B cell (primary cell): ENCODE measurements at regions not wholly inside any gene's neighbourhood (a gene's known extent, or its start where the extent isn't known, plus 50 kb on each side); places are given as distances from the start of the nearest gene placed in this dataset.

Experiments
- ATAC-seq: fragments of 200-7000 bp; cut with Tn5 transposase; one replicate; pipeline ENCODE4 v1.10.0; 2021; ENCODE audit warnings: low read depth, mild to moderate bottlenecking, moderate number of reproducible peaks, moderate library complexity
- CTCF ChIA-PET: fragments of 350-600 bp; sonication (Branson Sonifier 250); formaldehyde crosslinking; loops from one replicate; lab custom pipeline; 2021; ENCODE audit warnings: antibody characterized with exemption, inconsistent platforms; lab: Charles Lee
- POLR2A ChIA-PET: fragments of 350-600 bp; sonication (Branson Sonifier 250); formaldehyde crosslinking; loops from one replicate; lab custom pipeline; 2021; ENCODE audit warnings: antibody characterized with exemption; lab: Charles Lee
- DNase-seq: peaks from one replicate; pipeline ENCODE4 v3.0.0; 2013
- H2AFZ ChIP-seq: 2 replicates; pipeline ENCODE4 v1.6.1; 2012; ENCODE audit warnings: mild to moderate bottlenecking, low read depth, low read length; ENCODE audit not compliant: insufficient read depth, poor library complexity, severe bottlenecking
- H3K27ac ChIP-seq, 2 donors: 1 replicate in 1 of 2; 2 replicates in 1 of 2; pipeline ENCODE4 v1.5.1; 2012 to 2013; ENCODE audit warnings: low read length in 2 of 2, mild to moderate bottlenecking in 2 of 2, moderate library complexity in 1 of 2
- H3K27me3 ChIP-seq, 4 experiments: fragments of 200-600 bp in 1 of 4; sonication (generic) in 1 of 4; replicated peaks in 1 of 4; 1 replicate in 2 of 4; 2 replicates in 2 of 4; pipeline versions ENCODE4 v1.6.1 to v1.7.0; 2013 to 2016; ENCODE audit warnings: low read length in 3 of 4, mild to moderate bottlenecking in 2 of 4, mixed read lengths in 1 of 4, moderate library complexity in 1 of 4; ENCODE audit not compliant: insufficient read depth in 4 of 4, control insufficient read depth in 3 of 4; ENCODE audit errors: control extremely low read depth in 1 of 4
- H3K36me3 ChIP-seq, 2 experiments: replicated peaks in 1 of 2; 1 replicate in 1 of 2; 2 replicates in 1 of 2; pipeline versions ENCODE4 v1.6.1 to v1.7.1; 2013; ENCODE audit warnings: low read length in 1 of 2; ENCODE audit not compliant: insufficient read depth in 2 of 2, control insufficient read depth in 1 of 2; ENCODE audit errors: control extremely low read depth in 1 of 2, extremely low read depth in 1 of 2
- H3K4me1 ChIP-seq, 2 donors: fragments of 200-600 bp in 1 of 2; sonication (generic) in 1 of 2; 1 replicate in 1 of 2; 2 replicates in 1 of 2; pipeline versions ENCODE4 v1.5.1 to v1.6.1; 2013 to 2017; ENCODE audit warnings: low read length in 2 of 2; ENCODE audit not compliant: control insufficient read depth in 2 of 2, insufficient read depth in 2 of 2
- H3K4me2 ChIP-seq: replicated peaks from 2 replicates; pipeline ENCODE3; 2012; ENCODE audit warnings: mild to moderate bottlenecking, low read depth, low read length; ENCODE audit not compliant: poor library complexity, severe bottlenecking
- H3K4me3 ChIP-seq, 5 experiments: fragments of 200-600 bp in 1 of 5; sonication (generic) in 1 of 5; 1 replicate in 3 of 5; 2 replicates in 2 of 5; pipeline versions ENCODE4 v1.5.1 to v1.7.0; 2011 to 2016; ENCODE audit warnings: low read length in 4 of 5, mild to moderate bottlenecking in 4 of 5, low read depth in 2 of 5, control low read depth in 1 of 5, moderate library complexity in 1 of 5; ENCODE audit not compliant: insufficient read depth in 1 of 5; ENCODE audit errors: control extremely low read depth in 1 of 5, extremely low read depth in 1 of 5
- H3K79me2 ChIP-seq: fragments of 200-600 bp; sonication (generic); one replicate; pipeline ENCODE4 v1.6.0; 2016; ENCODE audit warnings: low read length; ENCODE audit not compliant: control insufficient read depth, insufficient read depth
- H3K9ac ChIP-seq: fragments of 200-600 bp; sonication (generic); 2 replicates; pipeline ENCODE4 v1.6.1; 2017; ENCODE audit warnings: mild to moderate bottlenecking, low read length, moderate library complexity
- H3K9me3 ChIP-seq, 3 donors: one replicate each; pipeline versions ENCODE4 v1.6.1 to v1.7.1; 2013; ENCODE audit warnings: low read length in 2 of 3; ENCODE audit not compliant: control insufficient read depth in 2 of 3, insufficient read depth in 1 of 3; ENCODE audit errors: control extremely low read depth in 1 of 3
- H4K20me1 ChIP-seq: 2 replicates; pipeline ENCODE4 v1.6.0; 2012; ENCODE audit warnings: mild to moderate bottlenecking, low read length; ENCODE audit not compliant: insufficient read depth, control insufficient read depth, poor library complexity, severe bottlenecking
- H3K27ac Mint-ChIP-seq: one replicate; pipeline ENCODE4 v1.8.0; 2021; ENCODE audit warnings: mixed read lengths
- H3K27me3 Mint-ChIP-seq: one replicate; pipeline ENCODE4 v1.8.0; 2021; ENCODE audit warnings: mixed read lengths
- H3K4me1 Mint-ChIP-seq: one replicate; pipeline ENCODE4 v1.8.0; 2021; ENCODE audit warnings: mixed read lengths
- H3K4me3 Mint-ChIP-seq: one replicate; pipeline ENCODE4 v1.8.0; 2021; ENCODE audit warnings: mixed read lengths
- H3K9me3 Mint-ChIP-seq: one replicate; pipeline ENCODE4 v1.8.0; 2022; ENCODE audit warnings: mixed read lengths; ENCODE audit not compliant: insufficient read depth
- EZH2 ChIP-seq: IDR thresholded peaks from 2 replicates; pipeline ENCODE4 v1.6.1; 2012; ENCODE audit warnings: borderline replicate concordance, low read depth, mild to moderate bottlenecking, moderate library complexity, low read length; ENCODE audit not compliant: insufficient read depth, poor library complexity, severe bottlenecking
- WGBS: methylation state at CpG from one replicate; pipeline ENCODE4 v1.1.5; 2013; ENCODE audit warnings: missing lambda C conversion rate; ENCODE audit not compliant: insufficient coverage; 5-methylcytosine and 5-hydroxymethylcytosine counted together
- intact Hi-C: fragments of 100-400 bp; cut with micrococcal nuclease; formaldehyde crosslinking; loops from one replicate; pipeline ENCODE4 v1.10.0; 2022
- TF ChIP-seq, protein P1 (sequence below): fragments of 200-600 bp; IDR thresholded peaks from one replicate; pipeline ENCODE4 v1.8.0; 2022; ENCODE audit warnings: antibody characterized with exemption, mild to moderate bottlenecking

DNA sequence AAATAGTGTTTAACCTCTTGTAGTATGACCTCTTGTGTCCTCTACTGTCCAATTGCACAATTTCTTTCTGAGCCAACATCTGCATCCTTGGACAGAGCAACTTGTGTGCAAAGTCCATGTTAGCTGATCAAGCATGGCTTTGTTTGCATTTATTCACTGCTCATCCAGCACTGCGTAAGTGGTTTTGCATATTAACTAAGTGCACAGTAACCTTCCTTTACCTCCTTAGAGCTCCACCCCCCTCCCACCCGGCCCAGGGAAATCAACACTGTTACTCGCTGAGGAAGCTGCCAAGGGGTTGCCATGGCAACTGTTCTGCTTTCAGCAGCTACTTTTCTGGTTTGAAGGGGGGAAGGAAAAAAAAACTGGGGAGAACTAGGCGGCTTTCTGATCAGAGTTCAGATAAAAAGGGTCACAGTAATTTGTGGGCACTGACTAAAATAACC lies 153.5 kb upstream of the KLF12 start:
- WGBS: 0% methylated on average over 1 of the region's 4 CpGs
- Histone ChIP-seq H3K4me1 (peaks cover 39 to 44% of the 10 kb centered on the region in 2 donors), H3K9ac (peak overlapping the region; percentile 83), H3K4me2 (peak overlapping the region; percentile 88), H3K4me3 (peak overlapping the region; percentile 43 to 77 (median 58)), H3K79me2 (no peaks in the 10 kb centered on the region), H3K27me3 (no peaks in the 10 kb centered on the region), H3K9me3 (no peaks in the 10 kb centered on the region), H3K36me3 (no peaks in the 10 kb centered on the region), H2AFZ (peak overlapping the region; percentile 80), H4K20me1 (no peaks in the 10 kb centered on the region), H3K27ac (peak overlapping the region; percentile 92 to 93)
- H3K4me3 Mint-ChIP-seq: peak overlapping the region; percentile 88
- no peaks in the 10 kb centered on the region for H3K9me3 Mint-ChIP-seq
- POLR2A ChIA-PET: interaction anchor here (1.5 to 4.4 kb wide), 2 partner anchors 154 to 225 kb away, joined by 5 to 35 read pairs; partner anchors contain the start of gene KLF12
- peak overlapping the region; percentile 92 for H3K27ac Mint-ChIP-seq
- DNase-seq (peak; percentile 96), ATAC-seq (peak; percentile 53)
- CTCF ChIA-PET: interaction anchor here (0.7 to 8.4 kb wide), 24 partner anchors 11 to 541 kb away, joined by 3 to 160 read pairs (median 6); partner anchors contain the start of gene KLF12
- peaks cover 51% of the 10 kb centered on the region for H3K4me1 Mint-ChIP-seq
- no peaks in the 10 kb centered on the region for H3K27me3 Mint-ChIP-seq
- no peak for TF ChIP-seq EZH2
- TF ChIP-seq, protein P1, sequence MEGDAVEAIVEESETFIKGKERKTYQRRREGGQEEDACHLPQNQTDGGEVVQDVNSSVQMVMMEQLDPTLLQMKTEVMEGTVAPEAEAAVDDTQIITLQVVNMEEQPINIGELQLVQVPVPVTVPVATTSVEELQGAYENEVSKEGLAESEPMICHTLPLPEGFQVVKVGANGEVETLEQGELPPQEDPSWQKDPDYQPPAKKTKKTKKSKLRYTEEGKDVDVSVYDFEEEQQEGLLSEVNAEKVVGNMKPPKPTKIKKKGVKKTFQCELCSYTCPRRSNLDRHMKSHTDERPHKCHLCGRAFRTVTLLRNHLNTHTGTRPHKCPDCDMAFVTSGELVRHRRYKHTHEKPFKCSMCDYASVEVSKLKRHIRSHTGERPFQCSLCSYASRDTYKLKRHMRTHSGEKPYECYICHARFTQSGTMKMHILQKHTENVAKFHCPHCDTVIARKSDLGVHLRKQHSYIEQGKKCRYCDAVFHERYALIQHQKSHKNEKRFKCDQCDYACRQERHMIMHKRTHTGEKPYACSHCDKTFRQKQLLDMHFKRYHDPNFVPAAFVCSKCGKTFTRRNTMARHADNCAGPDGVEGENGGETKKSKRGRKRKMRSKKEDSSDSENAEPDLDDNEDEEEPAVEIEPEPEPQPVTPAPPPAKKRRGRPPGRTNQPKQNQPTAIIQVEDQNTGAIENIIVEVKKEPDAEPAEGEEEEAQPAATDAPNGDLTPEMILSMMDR: no peak
- intact Hi-C loops: loop anchor here (1.0 to 10.0 kb wide), 10 partner anchors 154 to 1250 kb away; partner anchors contain the start of genes COMMD6 and KLF5

DNA sequence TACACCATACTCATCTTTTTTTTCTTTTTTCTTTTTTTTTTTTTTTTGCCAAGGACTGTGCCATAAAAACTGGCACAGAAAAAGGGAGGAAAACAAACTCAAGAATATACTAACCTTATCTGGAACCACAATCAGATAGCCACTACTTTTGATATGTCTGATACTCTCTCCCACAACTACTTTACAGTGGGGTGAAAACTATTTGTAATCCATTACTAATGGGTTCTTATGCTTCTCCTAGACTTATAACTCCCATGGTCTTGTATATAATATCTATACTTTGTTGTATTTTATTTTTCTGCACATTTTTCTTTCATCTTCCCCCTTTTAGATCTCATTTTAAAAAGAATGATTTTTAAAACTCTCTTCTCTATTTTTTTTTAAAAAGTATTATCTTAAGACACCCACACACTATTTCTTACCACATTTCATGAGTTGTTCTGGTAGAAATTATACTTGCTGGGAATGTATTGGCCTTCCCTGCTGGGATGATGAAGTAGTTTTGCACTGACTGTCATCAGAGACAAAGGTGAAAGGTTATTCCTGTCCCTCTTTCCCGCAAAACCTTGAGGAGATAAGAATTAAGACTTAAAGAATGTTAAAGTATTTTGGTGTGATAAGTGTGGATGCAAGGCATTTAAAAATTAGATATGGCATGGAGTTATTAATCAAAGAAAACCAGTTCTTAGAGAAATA lies 146.7 kb upstream of the KLF12 start:
- Histone ChIP-seq H3K9me3 (no peaks in the 10 kb centered on the region), H3K9ac (no peak overlapping the region), H4K20me1 (no peaks in the 10 kb centered on the region), H2AFZ (no peak overlapping the region), H3K36me3 (no peaks in the 10 kb centered on the region), H3K4me2 (no peak overlapping the region), H3K4me1 (no peaks in the 10 kb centered on the region), H3K79me2 (no peaks in the 10 kb centered on the region), H3K27me3 (peaks cover 0 to 8% (median 6%) of the 10 kb centered on the region in 4 experiments), H3K4me3 (no peak overlapping the region), H3K27ac (no peak overlapping the region)
- Mint-ChIP-seq H3K27me3 (peaks cover 13% of the 10 kb centered on the region), H3K9me3 (no peaks in the 10 kb centered on the region), H3K4me3 (no peak overlapping the region), H3K4me1 (no peaks in the 10 kb centered on the region), H3K27ac (no peak overlapping the region)
- WGBS: 100% methylated on average over 1 of the region's 1 CpG
- ATAC-seq: no peak
- intact Hi-C loops: loop anchor here (10.0 kb wide), 1 partner anchor 256 kb away; no protein-coding TSS in a partner anchor
- ChIA-PET POLR2A (no interaction called here), CTCF (interaction anchor here (1.0 kb wide), 1 partner anchor 445 kb away, joined by 4 read pairs; no protein-coding TSS in a partner anchor)
- no peak for DNase-seq
- TF ChIP-seq EZH2: no peak
- TF ChIP-seq, protein P1: no peak
